Erythroblast (primary cell): ENCODE measurements at regions not wholly inside any gene's neighbourhood (a gene's known extent, or its start where the extent isn't known, plus 50 kb on each side); places are given as distances from the start of the nearest gene placed in this dataset.

ENCODE experiments used
- GATA1 ChIP-seq: IDR thresholded peaks from 2 replicates; pipeline ENCODE4 v1.6.1; 2011; ENCODE audit warnings: low read depth, mild to moderate bottlenecking, control low read depth, low read length, moderate library complexity
- POLR2A ChIP-seq: IDR thresholded peaks from 2 replicates; pipeline ENCODE4 v1.6.1; 2011; ENCODE audit warnings: mild to moderate bottlenecking, low read length

- no peak for TF ChIP-seq POLR2A
- no peak for TF ChIP-seq GATA1
These were observed 77.0 kb downstream of the LUZP4 start for GRCh38 chrX:115366535-115366934.
